Dedifferentiated amniotic fluid mesenchymal stem cell (primary cell): ENCODE measurements at regions not wholly inside any gene's neighbourhood (a gene's known extent, or its start where the extent isn't known, plus 50 kb on each side); places are given as distances from the start of the nearest gene placed in this dataset.
"Not testable (repeated sequence)": the region's sequence is repeated elsewhere in the genome, so short reads cannot be mapped to it uniquely, and the experiment has no call there.

Source experiments
- DNase-seq: peaks from one replicate; pipeline ENCODE4 v3.0.0-alpha.2; 2016; ENCODE audit errors: extremely low spot score

DNA sequence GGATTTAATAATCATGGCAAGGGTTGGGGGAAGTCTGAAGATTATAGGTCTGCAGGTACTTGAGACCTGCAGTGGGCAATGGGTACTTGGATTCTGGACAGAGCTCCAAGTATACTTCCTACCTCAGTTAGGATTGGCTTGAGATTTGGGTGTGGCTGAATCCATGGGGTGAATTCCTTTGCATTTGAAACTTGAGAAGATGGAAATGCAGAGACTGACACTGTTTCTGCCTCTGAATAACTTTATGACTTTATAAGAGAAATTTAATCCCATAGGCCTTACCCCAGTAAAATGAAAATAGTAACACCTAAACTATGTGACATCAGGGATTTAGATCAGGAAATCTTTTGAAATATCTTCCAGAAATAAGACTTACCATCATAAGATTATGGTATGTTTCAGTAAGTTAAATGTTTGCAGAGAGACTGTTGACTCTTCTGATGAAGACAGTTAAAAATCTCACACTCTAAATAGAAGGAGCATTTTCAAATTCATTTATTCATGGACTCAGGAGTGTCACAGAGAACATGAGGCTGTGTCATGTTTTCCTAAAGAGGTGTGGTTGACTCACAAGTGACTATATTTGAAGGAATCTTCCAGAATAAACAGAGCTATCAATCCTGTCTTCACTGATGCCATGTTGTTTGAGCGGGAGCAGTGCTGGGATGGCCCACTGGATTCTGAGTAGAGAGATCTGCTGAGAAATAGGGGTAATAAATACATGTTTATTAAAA, 513.5 kb upstream of the NR3C2 start:
- DNase-seq, result no peak

DNA sequence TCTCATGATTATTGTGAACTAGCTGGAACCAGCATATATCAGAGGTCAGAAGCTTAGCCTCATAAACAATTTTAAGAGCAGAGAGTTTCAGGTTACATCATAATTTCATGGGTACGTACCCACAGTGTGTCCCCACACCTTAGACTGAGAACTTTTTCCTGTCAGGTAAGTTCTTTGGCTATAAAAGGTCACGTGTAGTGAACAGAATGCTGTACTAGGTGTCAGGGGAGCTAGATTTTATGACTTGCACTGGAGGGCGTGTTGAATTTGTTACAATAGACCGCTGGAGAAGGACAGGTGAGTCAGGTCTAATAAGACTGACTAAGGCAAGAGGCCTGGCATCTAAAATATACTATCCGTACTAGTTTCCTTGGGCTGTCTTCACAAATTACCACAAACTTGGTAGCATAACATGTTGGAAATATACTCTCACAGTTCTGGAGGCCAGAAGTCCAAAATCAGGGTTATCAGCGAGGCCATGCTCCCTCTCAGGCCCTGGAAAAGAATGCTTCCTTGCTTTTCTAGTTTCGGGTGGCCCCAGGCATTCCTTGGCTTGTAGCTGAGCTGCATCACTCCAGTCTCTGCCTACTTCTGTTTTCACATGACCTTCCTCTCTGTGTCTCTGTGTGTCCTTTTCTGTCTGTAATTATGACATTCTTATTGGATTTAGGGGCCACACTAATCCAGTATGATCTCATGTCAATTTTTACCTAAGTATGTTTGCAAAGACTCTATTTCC, 512.0 kb upstream of the NR3C2 start:
- no peak for DNase-seq

DNA sequence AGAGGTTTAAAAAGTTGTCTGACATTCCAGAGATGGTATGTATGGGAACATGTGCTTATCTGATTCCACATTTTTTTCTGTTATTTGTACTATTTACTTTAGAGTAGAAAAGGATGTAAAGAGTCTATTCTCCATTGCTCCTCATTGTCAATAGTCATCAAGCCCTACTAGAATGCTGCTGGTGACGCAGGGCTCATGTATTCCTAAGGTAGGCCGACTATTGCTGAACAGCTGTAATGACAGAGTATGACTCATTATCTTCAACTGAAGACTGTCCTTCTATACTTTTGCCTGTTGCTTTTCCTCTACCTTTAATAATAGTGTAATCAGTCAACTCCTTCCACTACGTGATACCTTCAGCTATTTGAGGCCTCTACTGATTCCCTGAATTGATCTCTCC, 509.1 kb upstream of the NR3C2 start:
- DNase-seq, result no peak

GRCh38 chr4:148946271-148946670, 504.1 kb upstream of the NR3C2 start:
- DNase-seq, result no peak

DNA sequence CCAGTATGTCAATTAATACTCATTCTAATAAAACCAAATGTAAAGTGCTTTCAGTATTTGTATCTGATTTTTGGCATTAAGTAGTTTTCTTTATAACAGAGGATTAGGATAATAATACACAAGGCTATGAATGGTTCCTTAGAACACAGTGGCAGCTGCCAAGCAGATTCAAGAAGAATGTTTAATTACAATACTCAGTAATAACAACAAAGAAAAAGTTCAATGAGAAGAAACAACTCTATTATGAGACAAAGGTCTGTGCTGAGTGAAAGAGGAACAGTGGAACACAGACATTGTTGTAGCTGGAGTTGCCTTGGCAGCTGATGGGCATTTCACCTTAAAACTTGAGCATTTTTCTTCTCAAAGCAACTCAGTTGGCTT, 502.6 kb upstream of the NR3C2 start:
- no peak for DNase-seq

- no peak for DNase-seq
Observed at GRCh38 chr4:148944136-148944838, 502.1 kb upstream of the NR3C2 start.

GRCh38 chr4:148934926-148935578, 492.8 kb upstream of the NR3C2 start:
- DNase-seq, result no peak

GRCh38 chr4:148926276-148927260, 484.4 kb upstream of the NR3C2 start:
- no peak for DNase-seq

DNA sequence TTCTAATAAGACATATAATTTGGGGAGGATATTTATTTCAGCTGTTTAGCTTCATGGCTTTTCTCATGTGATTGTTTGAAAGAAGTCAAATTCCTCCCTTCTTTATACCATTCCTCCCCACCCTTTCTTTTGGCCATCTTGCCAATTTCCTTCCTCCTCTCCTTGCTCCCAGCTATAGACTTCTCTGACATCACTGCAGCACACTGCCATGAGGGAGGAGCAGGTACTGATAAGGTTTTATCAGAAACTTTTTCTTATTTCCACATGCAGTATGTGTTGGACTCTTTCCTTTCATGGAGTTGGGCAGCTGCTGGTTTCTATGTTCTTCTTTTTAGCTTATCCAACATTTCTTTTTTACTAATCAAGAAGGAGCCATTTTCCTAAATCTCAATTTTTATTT, 481.7 kb upstream of the NR3C2 start:
- DNase-seq, result no peak

- no peak for DNase-seq
Observed at GRCh38 chr4:148922497-148922896, 480.3 kb upstream of the NR3C2 start.

- DNase-seq, result no peak
Observed at GRCh38 chr4:148914734-148915133, 472.5 kb upstream of the NR3C2 start.

- no peak for DNase-seq
Observed at GRCh38 chr4:148914301-148914700, 472.1 kb upstream of the NR3C2 start.

- no peak for DNase-seq
Observed at GRCh38 chr4:148903388-148903787, 461.2 kb upstream of the NR3C2 start.

DNA sequence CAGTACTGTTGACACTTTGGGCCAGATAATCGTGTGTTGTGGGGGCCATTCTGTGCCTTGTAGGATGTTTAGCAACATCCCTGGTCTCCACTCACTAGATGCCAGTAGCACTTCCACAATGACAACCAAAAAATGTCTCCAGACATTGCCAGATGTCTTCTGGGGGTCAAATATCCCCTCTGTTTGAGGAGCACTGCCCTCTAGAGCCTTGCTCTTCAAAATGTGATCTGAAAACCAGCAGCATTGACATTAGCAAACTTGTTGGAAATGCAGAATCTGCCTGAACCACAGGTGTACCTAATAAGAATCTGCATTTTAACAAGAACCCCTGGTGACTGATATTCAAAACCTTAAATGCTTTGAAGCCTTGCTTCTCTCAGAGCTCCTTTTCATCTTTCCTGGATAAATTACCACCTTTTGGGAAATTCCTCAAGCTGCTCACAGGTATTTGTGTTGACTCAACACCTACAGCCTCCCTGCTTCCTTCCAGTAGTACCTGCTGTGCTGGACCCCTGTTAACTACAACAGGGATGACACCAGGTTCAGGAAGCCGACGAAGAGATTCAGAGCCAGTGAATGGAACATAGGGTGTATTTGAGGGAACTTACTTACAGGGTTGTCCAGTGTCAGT, 459.0 kb upstream of the NR3C2 start:
- no peak for DNase-seq

GRCh38 chr4:148898139-148898538, 455.9 kb upstream of the NR3C2 start:
- DNase-seq, result not testable (repeated sequence)

DNA sequence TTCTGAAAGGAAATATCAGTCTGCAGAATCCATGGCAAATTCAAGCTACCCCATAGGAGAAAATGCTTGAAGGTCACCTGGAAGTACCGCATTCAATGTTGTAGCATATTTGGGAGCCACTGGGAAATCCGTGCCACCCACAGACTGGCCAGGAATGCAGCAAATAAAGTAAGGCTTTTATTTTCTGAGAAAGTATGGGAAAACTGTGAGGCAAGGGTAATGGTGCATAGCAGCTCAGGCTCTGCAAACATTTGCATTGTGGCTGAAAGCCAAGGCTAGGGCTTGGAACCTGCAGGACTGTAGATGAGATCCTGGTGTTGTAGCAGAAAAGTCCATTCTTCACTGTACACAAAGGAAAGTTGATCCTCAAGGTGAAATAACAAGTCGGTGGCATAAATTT, 450.9 kb upstream of the NR3C2 start:
- no peak for DNase-seq

DNA sequence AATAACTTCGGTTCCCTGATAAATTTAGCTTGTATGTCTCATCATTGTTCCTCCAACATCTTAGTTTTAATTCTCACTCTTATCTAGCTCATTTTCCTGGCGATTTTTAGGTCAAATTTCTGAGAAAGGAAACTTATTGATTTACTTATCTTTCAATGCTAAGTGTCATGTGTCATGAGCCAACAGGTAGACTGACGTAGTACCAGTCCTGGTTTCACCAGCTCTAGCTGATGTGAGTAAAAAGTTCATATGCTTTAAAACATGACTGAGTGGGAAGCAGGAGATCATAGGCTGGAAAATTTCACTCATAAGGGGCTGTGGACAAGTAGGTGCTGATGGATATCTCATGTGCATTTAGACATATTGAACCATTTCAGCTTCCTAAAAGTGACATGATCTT, 441.7 kb upstream of the NR3C2 start:
- DNase-seq, result no peak

DNA sequence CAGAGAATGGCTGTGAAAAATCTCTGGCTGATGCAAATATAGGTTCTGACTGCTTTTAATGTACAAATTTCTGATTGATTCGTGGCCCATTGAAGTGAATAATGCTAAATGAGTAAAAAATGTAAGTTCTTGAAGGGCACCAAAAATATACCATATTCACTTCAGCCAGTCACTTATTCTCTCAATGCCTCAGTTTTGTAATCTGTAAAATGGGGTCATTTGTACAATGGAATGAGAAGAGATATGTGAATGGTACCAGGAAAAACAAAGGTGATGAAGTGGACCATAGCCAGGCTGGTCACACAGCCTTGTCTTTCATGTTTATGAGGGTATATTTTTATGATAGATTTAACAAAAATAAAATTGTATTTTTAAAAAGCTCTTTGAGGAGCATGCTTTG, 441.2 kb upstream of the NR3C2 start:
- no peak for DNase-seq

DNA sequence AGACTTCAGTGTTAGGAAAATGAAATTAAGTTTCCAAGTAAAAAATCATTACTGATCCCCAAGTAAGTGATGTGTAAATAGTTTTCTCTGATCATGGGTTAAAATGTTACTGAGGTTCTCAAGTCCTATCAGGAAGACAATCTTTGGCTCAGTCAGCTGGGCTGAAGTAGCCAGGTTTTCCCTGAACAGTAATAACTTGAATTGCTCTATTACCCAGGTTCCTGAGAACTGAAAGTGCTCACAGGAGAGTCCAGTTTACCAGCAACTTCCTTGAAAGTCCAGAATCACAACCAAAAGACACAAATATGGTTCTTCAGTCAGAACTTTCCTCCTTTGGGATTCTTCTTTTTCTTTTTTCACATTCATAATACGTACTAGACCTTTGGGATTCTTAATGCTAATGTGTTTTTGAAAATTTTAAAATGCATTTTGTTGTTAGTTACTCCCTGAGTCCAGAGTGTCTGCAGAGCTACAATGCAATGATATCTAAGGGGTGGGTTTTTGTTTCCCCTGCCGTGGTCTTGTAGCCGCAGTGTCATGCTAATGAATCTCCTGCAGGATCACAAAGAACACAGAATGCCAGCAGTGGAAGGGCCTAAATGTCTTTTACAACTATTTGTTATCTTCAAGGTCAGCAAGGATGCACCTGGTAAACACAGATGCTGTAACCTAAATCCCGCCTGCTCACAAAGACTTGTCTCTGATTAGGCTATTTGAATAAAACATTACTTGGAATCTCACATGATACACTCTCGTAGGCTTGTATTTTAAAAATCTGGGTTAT, 439.8 kb upstream of the NR3C2 start:
- DNase-seq, result no peak

DNA sequence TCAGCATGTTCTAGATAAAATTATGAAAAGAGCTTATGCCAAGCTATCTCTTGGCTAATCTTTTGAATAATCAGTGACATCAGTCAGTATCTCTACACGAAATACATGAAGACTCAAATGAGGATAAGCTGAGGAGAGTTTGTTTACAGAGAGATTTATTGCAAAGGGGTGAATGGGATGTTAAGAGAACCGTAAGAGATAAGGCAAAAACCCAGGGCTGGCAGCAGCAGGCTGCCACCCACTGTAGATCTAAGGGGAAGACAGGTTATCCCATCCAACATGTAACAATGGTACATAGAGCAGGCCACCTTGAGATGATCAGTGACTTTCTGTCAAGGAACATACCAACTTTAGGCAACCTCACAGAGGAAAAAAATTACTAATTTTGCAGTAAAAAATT, 432.1 kb upstream of the NR3C2 start:
- DNase-seq, result no peak
